GM23338 (cell line): ENCODE measurements at regions not wholly inside any gene's neighbourhood (a gene's known extent, or its start where the extent isn't known, plus 50 kb on each side); places are given as distances from the start of the nearest gene placed in this dataset.

ENCODE experiments used
- ATAC-seq: fragments of 200-7000 bp; cut with Tn5 transposase; 3 replicates; pipeline ENCODE4 v1.9.1; 2020
- DNase-seq: peaks from one replicate; pipeline ENCODE4 v3.0.0-alpha.2; 2015; ENCODE audit warnings: low spot score
- H2AFZ ChIP-seq: fragments of 200-600 bp; sonication (generic); 2 replicates; pipeline ENCODE4 v1.8.0; 2016; ENCODE audit warnings: antibody characterized with exemption, mild to moderate bottlenecking, moderate library complexity
- H3F3A ChIP-seq: fragments of 200-600 bp; sonication (generic); replicated peaks from 2 replicates; pipeline ENCODE4 v1.8.0; 2017; ENCODE audit warnings: antibody characterized with exemption, mixed run types, low read depth
- H3K27ac ChIP-seq: fragments of 200-600 bp; sonication (generic); 2 replicates; pipeline ENCODE4 v1.6.1; 2016; ENCODE audit warnings: low read depth
- H3K27me3 ChIP-seq: fragments of 200-600 bp; sonication (generic); 2 replicates; pipeline ENCODE4 v1.8.0; 2016; ENCODE audit warnings: mild to moderate bottlenecking, mixed run types, moderate library complexity; ENCODE audit not compliant: insufficient read depth
- H3K36me3 ChIP-seq: fragments of 200-600 bp; sonication (generic); 2 replicates; pipeline ENCODE4 v1.8.0; 2016; ENCODE audit warnings: mild to moderate bottlenecking; ENCODE audit not compliant: insufficient read depth
- H3K4me1 ChIP-seq: fragments of 200-600 bp; sonication (generic); 2 replicates; pipeline ENCODE4 v1.8.0; 2016; ENCODE audit warnings: mild to moderate bottlenecking, moderate library complexity; ENCODE audit not compliant: insufficient read depth
- H3K4me2 ChIP-seq: fragments of 200-600 bp; sonication (generic); 2 replicates; pipeline ENCODE4 v1.7.1; 2017; ENCODE audit warnings: mixed run types
- H3K4me3 ChIP-seq: fragments of 200-600 bp; sonication (generic); 2 replicates; pipeline ENCODE4 v1.6.1; 2016; ENCODE audit warnings: mixed run types
- H3K79me2 ChIP-seq: fragments of 200-600 bp; sonication (generic); replicated peaks from 2 replicates; pipeline ENCODE4 v1.8.0; 2017; ENCODE audit warnings: mild to moderate bottlenecking; ENCODE audit not compliant: insufficient read depth
- H3K9me2 ChIP-seq: fragments of 200-600 bp; sonication (generic); 2 replicates; pipeline ENCODE4 v1.8.0; 2017; ENCODE audit not compliant: insufficient read depth
- H4K20me1 ChIP-seq: fragments of 200-600 bp; sonication (generic); replicated peaks from 2 replicates; pipeline ENCODE4 v1.8.0; 2017; ENCODE audit warnings: mild to moderate bottlenecking; ENCODE audit not compliant: insufficient read depth
- H3K27ac Mint-ChIP-seq: 2 replicates; pipeline ENCODE4 v1.8.0; 2020; ENCODE audit warnings: inconsistent platforms, mild to moderate bottlenecking, moderate library complexity, mixed read lengths
- H3K27me3 Mint-ChIP-seq: 3 replicates; pipeline ENCODE4 v1.8.0; 2022; ENCODE audit warnings: low read depth, mild to moderate bottlenecking, moderate library complexity, mixed read lengths, inconsistent platforms; ENCODE audit not compliant: insufficient read depth, poor library complexity
- H3K36me3 Mint-ChIP-seq: 3 replicates; pipeline ENCODE4 v1.8.0; 2021; ENCODE audit warnings: low read depth, mild to moderate bottlenecking, inconsistent platforms, moderate library complexity, mixed read lengths
- H3K4me1 Mint-ChIP-seq: 3 replicates; pipeline ENCODE4 v1.8.0; 2020; ENCODE audit warnings: mild to moderate bottlenecking, inconsistent platforms, mixed read lengths
- H3K4me3 Mint-ChIP-seq: 3 replicates; pipeline ENCODE4 v1.8.0; 2021; ENCODE audit warnings: moderate library complexity, mild to moderate bottlenecking, inconsistent platforms, mixed read lengths
- H3K9me3 Mint-ChIP-seq: 3 replicates; pipeline ENCODE4 v1.8.0; 2020; ENCODE audit warnings: moderate library complexity, mild to moderate bottlenecking, inconsistent platforms, mixed read lengths
- CREB1 ChIP-seq: fragments of 250-450 bp; sonication (Bioruptor Pico); IDR thresholded peaks from 2 replicates; pipeline ENCODE4 v1.5.0; 2020; ENCODE audit warnings: low read depth, mild to moderate bottlenecking, moderate library complexity
- CTCF ChIP-seq, 2 experiments: fragments of 200-600 bp in 1 of 2; sonication (generic) in 1 of 2; conservative IDR thresholded peaks; 2 replicates each; pipeline versions ENCODE4 v1.5.1 to v1.6.1; 2016 to 2017; ENCODE audit warnings: antibody characterized with exemption in 2 of 2, low read depth in 2 of 2, mild to moderate bottlenecking in 2 of 2, moderate library complexity in 1 of 2
- ETS1 ChIP-seq: IDR thresholded peaks from 2 replicates; pipeline ENCODE4 v1.6.1; 2016; ENCODE audit warnings: antibody characterized with exemption
- EZH2 ChIP-seq: fragments of 200-600 bp; sonication (generic); IDR thresholded peaks from one replicate; pipeline ENCODE4 v1.8.0; 2017; ENCODE audit warnings: antibody characterized with exemption, mild to moderate bottlenecking, low read depth; ENCODE audit not compliant: unreplicated experiment
- EZH2phosphoT487 ChIP-seq: fragments of 200-600 bp; sonication (generic); IDR thresholded peaks from one replicate; pipeline ENCODE4 v1.8.1; 2018; ENCODE audit warnings: antibody characterized with exemption; ENCODE audit not compliant: unreplicated experiment
- JUNB ChIP-seq: IDR thresholded peaks from one replicate; pipeline ENCODE4 v1.6.1; 2016; ENCODE audit warnings: antibody characterized with exemption; ENCODE audit not compliant: unreplicated experiment
- NANOG ChIP-seq: IDR thresholded peaks from 2 replicates; pipeline ENCODE4 v1.6.1; 2016; ENCODE audit warnings: antibody characterized with exemption, borderline replicate concordance
- POLR2AphosphoS5 ChIP-seq: IDR thresholded peaks from 2 replicates; pipeline ENCODE4 v1.6.1; 2016; ENCODE audit warnings: antibody characterized with exemption, low read depth
- REST ChIP-seq: IDR thresholded peaks from one replicate; pipeline ENCODE4 v1.6.1; 2018; ENCODE audit warnings: antibody characterized with exemption; ENCODE audit not compliant: unreplicated experiment
- STAT1 ChIP-seq: IDR thresholded peaks from one replicate; pipeline ENCODE4 v1.6.1; 2016; ENCODE audit warnings: antibody characterized with exemption; ENCODE audit not compliant: unreplicated experiment
- ZNF114 ChIP-seq: fragments of 250-450 bp; sonication (Bioruptor Pico); IDR thresholded peaks from 2 replicates; pipeline ENCODE4 v1.5.0; 2020; ENCODE audit warnings: mild to moderate bottlenecking, moderate library complexity
- ZNF331 ChIP-seq: fragments of 250-450 bp; sonication (Bioruptor Pico); IDR thresholded peaks from 2 replicates; pipeline ENCODE4 v1.5.0; 2020; ENCODE audit warnings: low read depth, mild to moderate bottlenecking, moderate library complexity
- ZNF462 ChIP-seq: fragments of 250-450 bp; sonication (Bioruptor Pico); IDR thresholded peaks from 2 replicates; pipeline ENCODE4 v1.5.0; 2020; ENCODE audit warnings: mild to moderate bottlenecking, moderate library complexity

- no peak for TF ChIP-seq ZNF462
These were observed 217.4 kb upstream of the ADAMTSL1 start (continued) for GRCh38 chr9:18256568-18256967.

- no peaks in the 10 kb centered on the region for H3K36me3 ChIP-seq
- H3K27ac ChIP-seq: no peak overlapping the region
- Mint-ChIP-seq H3K36me3 (no peaks in the 10 kb centered on the region), H3K4me1 (peaks cover 10% of the 10 kb centered on the region), H3K9me3 (no peaks in the 10 kb centered on the region), H3K27me3 (peaks cover 3% of the 10 kb centered on the region), H3K4me3 (no peak overlapping the region), H3K27ac (no peak overlapping the region)
- no peaks in the 10 kb centered on the region for H3F3A ChIP-seq
- H3K4me2 ChIP-seq: no peak overlapping the region
- ATAC-seq (no peak), DNase-seq (no peak)
- H2AFZ ChIP-seq: peak overlapping the region; percentile 77; the same call in 1 of the 2 replicates
- peaks cover 5% of the 10 kb centered on the region; the same call in 1 of the 2 replicates for H3K4me1 ChIP-seq
- no peaks in the 10 kb centered on the region for H4K20me1 ChIP-seq
- no peaks in the 10 kb centered on the region for H3K27me3 ChIP-seq
- H3K9me2 ChIP-seq: no peaks in the 10 kb centered on the region; the same call in 1 of the 2 replicates
- no peaks in the 10 kb centered on the region for H3K79me2 ChIP-seq
- no peak overlapping the region for H3K4me3 ChIP-seq
- TF ChIP-seq CREB1: no peak
- no peak for TF ChIP-seq NANOG
- no peak for TF ChIP-seq CTCF (conservative IDR thresholded peaks at IDR 0.05; ENCODE audit: low read depth in 2 of 2)
- TF ChIP-seq STAT1: no peak
- TF ChIP-seq ZNF331 (CRISPR knock-in tag): no peak
- no peak for TF ChIP-seq EZH2
- TF ChIP-seq JUNB: no peak
- no peak for TF ChIP-seq EZH2phosphoT487
- TF ChIP-seq ZNF114 (CRISPR knock-in tag): no peak
- no peak for TF ChIP-seq ETS1
- no peak for TF ChIP-seq POLR2AphosphoS5
- no peak for TF ChIP-seq REST
These were observed 213.4 kb upstream of the ADAMTSL1 start for GRCh38 chr9:18260521-18260920.
